Stomach (tissue), 8 donors: ENCODE measurements at regions not wholly inside any gene's neighbourhood (a gene's known extent, or its start where the extent isn't known, plus 50 kb on each side); places are given as distances from the start of the nearest gene placed in this dataset.

Experiments used
- DNase-seq, 2 donors: peaks; one replicate each; pipeline versions ENCODE4 v3.0.0 to v3.0.0-alpha.2; 2013 to 2019
- H3K27ac ChIP-seq, 5 donors: fragments of 200-600 bp in 4 of 5; sonication (generic) in 4 of 5; one replicate each; pipeline ENCODE4 v1.5.1; 2013 to 2019; ENCODE audit warnings: mild to moderate bottlenecking in 1 of 5, moderate library complexity in 1 of 5
- H3K27me3 ChIP-seq, 3 donors: fragments of 200-600 bp; sonication (generic); one replicate each; pipeline ENCODE4 v1.5.1; 2017 to 2019; ENCODE audit warnings: mixed run types in 1 of 3
- H3K36me3 ChIP-seq, 4 donors: fragments of 200-600 bp; sonication (generic); 1 replicate in 3 of 4; 2 replicates in 1 of 4; pipeline ENCODE4 v1.5.1; 2016 to 2019
- H3K4me1 ChIP-seq, 4 donors: fragments of 200-600 bp; sonication (generic); one replicate each; pipeline ENCODE4 v1.5.1; 2016 to 2019
- H3K4me3 ChIP-seq, 4 donors: fragments of 200-600 bp; sonication (generic) in 3 of 4; one replicate each; pipeline ENCODE4 v1.5.1; 2016 to 2019; ENCODE audit warnings: mild to moderate bottlenecking in 1 of 4
- H3K9me3 ChIP-seq, 4 donors: fragments of 200-600 bp; sonication (generic); one replicate each; pipeline ENCODE4 v1.5.1; 2016 to 2019
- CTCF ChIP-seq, 7 experiments: fragments of 450-650 bp in 4 of 7; fragments of 200-600 bp in 3 of 7; sonication (generic) in 3 of 7; IDR thresholded peaks; one replicate each; pipeline ENCODE4 v1.5.1; 2016 to 2019; ENCODE audit warnings: antibody characterized with exemption in 7 of 7, control low read depth in 2 of 7, mild to moderate bottlenecking in 1 of 7
- EP300 ChIP-seq: sonication (generic); formaldehyde crosslinking; IDR thresholded peaks from one replicate; pipeline ENCODE4 v1.6.1; 2017; ENCODE audit warnings: antibody characterized with exemption
- POLR2A ChIP-seq, 4 donors: fragments of 450-650 bp; IDR thresholded peaks; one replicate each; pipeline ENCODE4 v1.6.1; 2016; ENCODE audit warnings: antibody characterized with exemption in 4 of 4, control low read depth in 2 of 4, mild to moderate bottlenecking in 1 of 4, moderate library complexity in 1 of 4
- POLR2AphosphoS5 ChIP-seq, 3 donors: sonication (generic); formaldehyde crosslinking; IDR thresholded peaks; one replicate each; pipeline ENCODE4 v1.6.1; 2016; ENCODE audit warnings: antibody characterized with exemption in 3 of 3
- WGBS, 5 donors: extraction: QIAGEN DNeasy Blood & Tissue Kit in 3 of 5; methylation state at CpG; one replicate each; pipeline versions ENCODE4 v1.1.5 to v1.1.7; 2013 to 2018; 5-methylcytosine and 5-hydroxymethylcytosine counted together
- intact Hi-C: fragments of 100-400 bp; cut with DNase I; formaldehyde crosslinking; loops from one replicate; pipeline ENCODE4 v1.15.1; 2023; ENCODE audit warnings: low total_unique reads
- donor health status: healthy with polysubstance abuse.
- donor health status: Bipolar disorder and iron deficiency.
- donor health status: healthy.

- Histone ChIP-seq H3K4me1 (peaks cover 35 to 47% (median 43%) of the 10 kb centered on the region in 4 donors), H3K9me3 (no peaks in the 10 kb centered on the region), H3K27ac (peak overlapping the region; percentile 47 to 90 (median 83)), H3K27me3 (no peaks in the 10 kb centered on the region), H3K36me3 (no peaks in the 10 kb centered on the region), H3K4me3 (peak overlapping the region in 1 of 4 donors; percentile 4)
- WGBS, 5 donors: 19 to 57% (median 33%) methylated on average over 7 of the region's 7 CpGs
- DNase-seq: peak in 1 of 2 donors; percentile 40
- TF ChIP-seq POLR2AphosphoS5 (IDR thresholded peaks at IDR 0.05): no peak
- no peak for TF ChIP-seq CTCF (IDR thresholded peaks at IDR 0.05)
- TF ChIP-seq POLR2A (IDR thresholded peaks at IDR 0.05): no peak
- no peak for TF ChIP-seq EP300
- intact Hi-C loops: no loop called here
These were observed 198.7 kb upstream of the PLEKHG7 start for GRCh38 chr12:92503971-92504593.

- no peak for TF ChIP-seq EP300
- no peak for TF ChIP-seq POLR2A (IDR thresholded peaks at IDR 0.05)
- TF ChIP-seq POLR2AphosphoS5 (IDR thresholded peaks at IDR 0.05): no peak
- no peak for TF ChIP-seq CTCF (IDR thresholded peaks at IDR 0.05)
- Histone ChIP-seq H3K9me3 (no peaks in the 10 kb centered on the region), H3K4me3 (peak overlapping the region in 1 of 4 donors; percentile 4), H3K27me3 (no peaks in the 10 kb centered on the region), H3K4me1 (peaks cover 35 to 47% (median 43%) of the 10 kb centered on the region in 4 donors), H3K36me3 (no peaks in the 10 kb centered on the region), H3K27ac (peak overlapping the region; percentile 17 to 90 (median 83))
- peak in 1 of 2 donors; percentile 49 for DNase-seq
- intact Hi-C loops: no loop called here
- WGBS, 5 donors: 31 to 47% (median 34%) methylated on average over 12 of the region's 12 CpGs
These were observed 199.5 kb upstream of the PLEKHG7 start for GRCh38 chr12:92503029-92503931.

DNA sequence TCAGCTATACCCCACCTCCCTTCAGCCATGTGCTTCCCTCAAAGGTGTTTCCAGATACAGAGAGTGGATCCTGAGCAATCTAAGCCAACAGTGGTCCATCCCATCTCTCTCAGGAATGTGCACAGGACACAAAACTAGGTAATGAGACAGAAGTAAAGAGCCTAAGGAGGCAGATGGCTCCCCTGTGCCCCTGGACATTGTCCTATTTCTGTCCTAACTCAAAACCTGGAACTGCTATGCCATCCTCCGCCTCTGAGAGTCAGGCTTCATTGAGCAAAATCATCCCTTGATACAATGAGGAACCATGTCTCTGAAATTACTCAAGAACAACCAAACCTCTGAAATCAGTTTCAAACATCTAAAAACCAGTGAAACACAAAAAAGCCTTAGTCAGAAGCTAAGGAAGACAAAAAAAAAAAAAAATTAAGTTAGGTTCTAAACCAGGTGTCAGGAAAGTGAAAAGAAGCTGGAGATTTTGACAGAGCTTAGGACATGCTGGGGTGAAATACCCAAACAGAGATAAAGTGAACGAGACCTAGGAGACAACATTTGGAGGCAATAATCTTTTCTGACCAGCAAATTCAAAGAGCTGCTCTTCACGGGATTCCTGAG, 200.3 kb upstream of the PLEKHG7 start:
- peak in 1 of 2 donors; percentile 28 for DNase-seq
- Histone ChIP-seq H3K4me1 (peaks cover 35 to 47% (median 43%) of the 10 kb centered on the region in 4 donors), H3K9me3 (no peaks in the 10 kb centered on the region), H3K4me3 (no peak overlapping the region), H3K27ac (peak overlapping the region in 4 of 5 donors; percentile 73 to 90 (median 84)), H3K27me3 (no peaks in the 10 kb centered on the region), H3K36me3 (no peaks in the 10 kb centered on the region)
- TF ChIP-seq EP300 (no peak), CTCF (IDR thresholded peaks at IDR 0.05) (peak in 3 of 7 experiments; percentile 12 to 27 (median 24))
- WGBS, 5 donors: 63 to 78% (median 75%) methylated on average over 3 of the region's 3 CpGs
- intact Hi-C loops: no loop called here

- no peak overlapping the region for H3K27ac ChIP-seq
- WGBS, 5 donors: 74 to 88% (median 81%) methylated on average over 1 of the region's 1 CpG
- no peaks in the 10 kb centered on the region for H3K4me1 ChIP-seq
- no peak for DNase-seq
- no peaks in the 10 kb centered on the region for H3K9me3 ChIP-seq
- no peak for TF ChIP-seq EP300
- no peak for TF ChIP-seq POLR2A (IDR thresholded peaks at IDR 0.05)
- no peak for TF ChIP-seq CTCF (IDR thresholded peaks at IDR 0.05)
- no peak for TF ChIP-seq POLR2AphosphoS5 (IDR thresholded peaks at IDR 0.05)
- H3K4me3 ChIP-seq: no peak overlapping the region
- H3K27me3 ChIP-seq: no peaks in the 10 kb centered on the region
- intact Hi-C loops: no loop called here
- H3K36me3 ChIP-seq: no peaks in the 10 kb centered on the region
These were observed 206.0 kb upstream of the PLEKHG7 start for GRCh38 chr12:92496790-92497189.
